Activated naive CD8-positive, alpha-beta T cell treated with anti-CD3 and anti-CD28 coated beads, Interleukin-2, amount 50 U/mL, for 16 hours (primary cell): ENCODE measurements at regions not wholly inside any gene's neighbourhood (a gene's known extent, or its start where the extent isn't known, plus 50 kb on each side); places are given as distances from the start of the nearest gene placed in this dataset.
"Not testable (repeated sequence)": the region's sequence is repeated elsewhere in the genome, so short reads cannot be mapped to it uniquely, and the experiment has no call there.

Source experiments
- DNase-seq: peaks from one replicate; pipeline ENCODE4 v3.0.0-alpha.2; 2020; ENCODE audit warnings: low read depth, low spot score

DNA sequence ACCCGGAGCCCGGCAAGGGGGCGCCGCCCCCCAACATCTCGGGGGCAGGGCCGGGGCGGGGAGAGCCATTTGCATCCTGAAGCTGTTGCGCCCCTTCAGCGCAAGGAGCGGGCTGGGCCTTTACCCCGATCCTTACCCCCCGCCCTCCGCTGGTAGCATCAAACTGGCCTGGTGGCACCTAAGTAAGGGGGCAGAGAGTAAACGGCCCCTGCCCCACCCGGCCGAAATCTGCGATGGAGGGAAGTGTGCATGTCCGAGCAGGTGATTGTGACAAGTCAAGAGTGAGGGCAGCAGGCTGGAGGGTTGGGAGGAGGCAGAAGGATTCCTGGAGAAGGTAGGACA, 101.2 kb downstream of the ESM1 start:
- no peak for DNase-seq

DNA sequence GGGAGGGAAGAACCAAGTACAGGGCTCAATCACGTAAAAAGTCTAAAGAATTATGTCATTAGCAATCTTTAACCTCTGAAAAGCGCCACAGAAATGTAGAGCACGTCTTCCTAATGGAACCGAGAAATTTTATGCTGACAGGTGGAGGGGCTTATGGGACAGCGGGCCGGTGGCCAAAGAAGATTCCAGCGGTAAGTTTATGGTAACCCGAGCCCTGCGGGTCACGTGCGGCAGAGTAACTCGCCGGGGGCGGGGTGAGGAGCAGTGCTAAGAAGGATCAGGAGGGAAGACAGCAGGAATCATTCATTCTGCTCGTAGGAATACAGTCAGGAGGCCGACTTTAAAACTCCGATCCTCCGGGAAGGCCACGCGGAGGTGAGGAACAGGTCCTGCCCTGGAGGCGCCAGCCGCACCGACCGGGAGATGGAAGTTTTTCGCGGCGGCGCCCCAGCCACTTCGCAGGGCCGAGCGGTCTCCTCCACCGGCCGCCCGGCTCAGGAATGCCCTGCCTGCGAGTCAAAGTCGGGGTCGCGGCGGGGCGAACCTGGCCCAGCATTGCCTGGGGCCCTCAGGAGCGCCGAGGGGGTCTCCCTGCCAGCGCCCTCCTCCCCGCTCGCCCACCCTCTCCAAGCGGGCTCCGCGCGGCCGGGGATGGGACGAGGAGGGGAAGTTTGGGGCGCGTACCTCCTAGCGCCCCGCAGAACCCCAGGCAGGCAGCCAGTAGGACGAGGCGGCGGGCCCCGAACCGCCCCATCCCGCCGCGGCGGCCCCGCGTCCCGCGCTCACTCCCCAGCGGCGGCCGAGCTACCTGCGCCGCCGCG, 101.8 kb downstream of the ESM1 start:
- no peak for DNase-seq

DNA sequence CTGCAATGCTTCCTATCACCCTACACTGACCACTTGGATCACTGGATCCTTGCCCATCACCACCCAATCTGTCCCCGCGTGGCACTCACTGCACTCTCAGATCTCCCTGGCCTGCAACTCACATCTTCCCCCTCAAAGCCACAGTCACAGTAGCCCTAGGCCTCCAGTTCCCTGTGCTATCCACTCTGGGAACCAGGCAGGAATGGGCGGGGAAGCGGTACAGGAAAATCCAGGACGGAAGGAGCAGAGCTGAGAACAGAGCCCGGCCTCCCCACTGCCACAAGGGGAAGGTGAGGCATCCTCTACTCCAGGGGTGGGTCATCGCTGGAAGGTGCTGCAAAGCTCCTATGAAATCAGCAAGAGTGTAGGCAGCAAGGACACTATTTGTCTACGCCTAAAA, 102.6 kb downstream of the ESM1 start:
- DNase-seq, result no peak

DNA sequence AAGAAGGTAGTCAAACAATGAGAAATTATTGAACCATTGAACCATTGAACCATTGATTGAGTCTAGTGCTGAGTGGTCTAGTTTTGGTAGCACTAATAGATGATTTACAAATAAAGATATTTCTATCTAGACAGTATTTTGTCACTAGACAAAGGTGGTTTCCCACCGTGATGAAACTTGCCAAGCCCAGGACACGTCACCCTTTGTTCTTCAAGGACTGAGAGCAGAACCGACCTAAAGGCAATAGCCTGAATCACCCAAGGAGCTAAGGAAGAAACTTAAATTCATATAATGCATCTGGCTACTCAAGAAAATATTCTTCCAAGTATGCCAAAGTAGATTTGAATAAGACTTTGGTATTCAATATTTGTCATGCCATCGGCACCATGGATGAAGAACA, 103.3 kb downstream of the ESM1 start:
- DNase-seq, result no peak

DNA sequence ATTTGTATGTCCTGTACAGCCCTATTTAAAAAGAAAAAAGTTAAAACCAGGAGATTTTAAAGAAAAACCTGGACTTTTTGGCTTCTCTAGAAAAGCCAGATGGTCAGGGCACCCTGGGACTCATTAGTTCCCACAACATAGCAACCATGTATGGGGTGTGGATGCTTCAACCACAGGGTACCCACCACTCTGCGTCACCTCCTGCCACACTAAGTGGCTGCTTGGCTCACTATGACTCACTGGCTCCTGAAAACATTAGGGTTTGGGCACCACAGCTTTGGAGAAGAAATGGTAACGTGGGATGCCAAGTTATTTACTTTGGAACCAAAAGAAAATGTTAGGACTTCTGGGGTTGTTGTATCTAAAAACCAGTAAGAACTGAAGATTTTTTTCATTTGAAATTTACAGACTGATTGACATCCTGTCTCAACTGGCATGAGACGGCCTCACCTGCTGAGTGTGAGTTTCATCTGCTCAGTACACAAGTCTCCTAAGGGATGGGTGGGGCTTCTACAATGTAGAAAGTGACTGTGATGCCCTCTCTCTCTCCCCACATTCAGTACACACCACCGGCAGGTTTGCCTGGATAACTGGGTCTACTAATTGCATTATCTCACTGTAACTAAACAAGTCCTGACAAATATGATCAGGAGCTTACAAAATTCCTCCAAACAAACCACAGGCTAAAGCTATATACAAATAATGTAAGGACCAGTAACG, 103.9 kb downstream of the ESM1 start:
- no peak for DNase-seq

DNA sequence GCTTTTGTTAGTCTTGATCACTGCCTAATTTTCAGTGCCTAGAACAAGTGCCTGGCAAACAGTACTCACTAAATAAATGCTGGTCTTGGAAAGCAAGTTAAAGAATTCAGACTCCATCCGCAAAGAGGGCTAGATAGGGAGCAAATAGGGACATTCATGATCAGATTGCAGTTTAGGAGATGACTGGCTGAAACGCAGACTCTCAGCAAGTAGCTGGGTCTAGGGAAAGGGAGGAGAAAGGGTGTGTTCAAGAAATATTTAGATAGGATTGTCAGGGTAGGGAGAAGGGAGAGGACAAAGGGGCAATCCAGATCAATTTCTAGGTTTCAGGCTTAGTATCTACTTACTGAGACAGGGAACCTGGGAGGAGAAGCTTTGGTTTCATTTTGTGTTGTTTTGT, 108.4 kb downstream of the ESM1 start:
- no peak for DNase-seq

DNA sequence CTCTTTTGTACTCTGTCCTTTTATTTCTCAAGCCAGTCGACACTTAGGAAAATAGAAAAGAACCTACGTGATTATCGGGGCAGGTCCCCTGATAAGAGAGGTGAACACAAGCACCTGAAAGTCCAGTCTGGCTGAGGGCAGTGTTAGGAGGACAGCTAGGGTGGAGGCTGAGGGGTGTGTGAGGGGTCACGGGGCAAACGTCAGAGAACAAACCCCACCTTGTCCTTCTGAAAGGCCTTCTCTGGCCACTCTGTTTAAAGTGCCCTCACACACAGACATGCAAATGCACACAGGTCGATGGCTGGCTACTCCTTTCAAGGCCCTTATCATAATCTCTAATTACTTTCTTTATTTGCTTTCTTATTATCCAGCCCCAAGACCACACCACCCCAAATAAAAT, 108.8 kb downstream of the ESM1 start:
- no peak for DNase-seq

DNA sequence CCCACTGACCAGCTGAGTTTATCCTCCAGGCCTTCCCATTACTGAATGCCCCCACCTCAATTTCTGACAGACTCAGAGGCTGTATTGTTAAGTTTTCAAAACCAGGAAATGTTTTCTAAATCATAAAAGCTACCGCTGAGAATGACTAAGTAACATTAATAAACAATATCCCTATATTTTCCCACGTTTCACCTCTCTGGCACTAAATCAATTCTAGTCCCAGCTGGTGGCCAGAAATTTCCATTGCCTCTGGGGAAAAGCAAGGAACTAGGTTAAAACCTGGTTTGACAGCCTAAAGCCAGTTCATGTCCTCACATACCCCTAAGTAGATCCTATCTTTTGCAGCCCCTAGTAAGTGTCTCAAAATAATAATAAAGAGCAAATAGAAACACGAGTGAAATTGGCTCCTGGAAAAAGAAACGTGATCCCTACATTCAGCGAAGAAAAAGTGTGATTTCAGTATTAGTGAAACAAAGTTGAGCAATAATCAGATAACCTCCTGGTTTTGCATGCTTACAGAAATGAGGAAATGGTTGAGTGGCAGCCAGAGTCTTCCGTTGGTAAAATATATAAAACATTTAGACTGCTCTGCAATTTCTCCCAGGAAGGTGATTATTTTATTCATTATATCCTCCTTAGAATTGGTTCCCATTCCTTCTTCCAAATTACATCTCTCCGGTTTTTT, 110.9 kb downstream of the ESM1 start:
- no peak for DNase-seq

DNA sequence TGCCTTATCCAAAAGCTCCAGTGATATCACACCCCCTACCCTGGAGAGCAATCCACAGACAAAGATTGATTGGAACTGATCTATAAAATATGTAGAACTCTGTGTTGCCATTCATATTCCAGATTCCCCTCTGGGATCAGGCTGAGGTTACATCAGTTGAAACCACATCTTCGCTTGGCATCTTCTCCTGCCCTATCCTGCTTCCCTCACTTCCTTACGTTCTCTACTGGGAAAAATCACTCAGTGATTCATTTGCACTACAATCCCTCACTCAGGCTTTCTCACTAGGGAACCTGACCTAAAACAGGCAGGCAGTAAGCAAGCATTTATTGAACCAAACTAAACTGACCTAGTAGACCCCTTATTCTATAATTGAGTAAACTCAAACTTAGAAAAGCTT, 111.7 kb downstream of the ESM1 start:
- no peak for DNase-seq

DNA sequence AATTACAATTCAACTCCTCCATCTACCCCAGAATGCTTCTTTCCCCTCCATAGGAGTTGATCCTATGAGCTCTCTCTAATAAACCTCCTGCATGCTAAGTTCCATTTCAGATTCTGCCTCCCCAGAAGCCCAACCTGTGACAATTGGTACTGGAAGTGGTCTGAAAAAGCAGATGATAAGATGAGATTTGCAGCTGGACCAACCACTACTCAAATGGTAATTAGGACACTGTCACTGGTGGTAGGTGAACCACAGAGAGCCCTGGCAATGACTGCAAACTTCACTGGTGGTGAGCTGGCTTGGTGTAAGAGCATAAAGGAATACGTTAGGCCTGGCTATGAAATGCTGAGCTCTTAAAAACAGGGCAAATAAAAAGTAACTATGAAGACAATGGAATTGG, 112.6 kb downstream of the ESM1 start:
- DNase-seq, result no peak

DNA sequence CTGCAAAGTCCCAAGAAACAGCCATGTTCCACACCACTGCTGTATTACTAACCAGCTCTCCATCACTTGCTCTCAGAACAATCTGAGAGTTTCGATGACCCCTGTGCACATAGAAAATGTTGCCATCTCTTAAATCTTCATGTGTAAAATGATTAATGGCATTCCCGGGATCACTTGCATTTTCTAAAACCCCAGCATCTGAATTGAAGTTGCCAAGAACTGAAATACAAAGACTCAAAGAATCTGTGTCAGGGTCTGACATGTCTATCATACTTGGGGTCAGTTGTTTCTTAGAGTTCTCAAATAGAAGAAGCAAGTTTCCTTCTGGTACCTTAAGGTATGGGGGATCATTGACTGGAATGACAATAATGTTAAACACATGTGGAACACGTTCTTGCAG, 115.1 kb downstream of the ESM1 start:
- DNase-seq, result no peak

DNA sequence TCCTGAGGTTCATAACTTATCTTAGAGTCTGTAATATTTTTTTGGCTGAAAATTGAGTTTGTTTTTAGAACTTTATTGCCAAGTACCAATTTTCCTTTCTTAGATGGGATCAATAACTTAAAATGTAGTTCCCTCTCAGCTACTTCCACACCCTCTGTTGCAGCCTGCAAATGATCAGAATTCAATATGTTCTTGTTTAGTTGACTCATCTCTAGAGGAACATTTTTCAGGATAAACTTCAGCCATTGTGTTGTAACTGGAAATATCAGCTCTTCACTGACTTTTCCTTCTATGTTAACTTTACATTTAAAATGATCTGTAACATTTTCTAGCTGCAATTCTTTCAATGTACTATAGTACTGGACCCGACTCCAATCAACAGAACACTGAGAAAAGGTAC, 115.7 kb downstream of the ESM1 start:
- no peak for DNase-seq

DNA sequence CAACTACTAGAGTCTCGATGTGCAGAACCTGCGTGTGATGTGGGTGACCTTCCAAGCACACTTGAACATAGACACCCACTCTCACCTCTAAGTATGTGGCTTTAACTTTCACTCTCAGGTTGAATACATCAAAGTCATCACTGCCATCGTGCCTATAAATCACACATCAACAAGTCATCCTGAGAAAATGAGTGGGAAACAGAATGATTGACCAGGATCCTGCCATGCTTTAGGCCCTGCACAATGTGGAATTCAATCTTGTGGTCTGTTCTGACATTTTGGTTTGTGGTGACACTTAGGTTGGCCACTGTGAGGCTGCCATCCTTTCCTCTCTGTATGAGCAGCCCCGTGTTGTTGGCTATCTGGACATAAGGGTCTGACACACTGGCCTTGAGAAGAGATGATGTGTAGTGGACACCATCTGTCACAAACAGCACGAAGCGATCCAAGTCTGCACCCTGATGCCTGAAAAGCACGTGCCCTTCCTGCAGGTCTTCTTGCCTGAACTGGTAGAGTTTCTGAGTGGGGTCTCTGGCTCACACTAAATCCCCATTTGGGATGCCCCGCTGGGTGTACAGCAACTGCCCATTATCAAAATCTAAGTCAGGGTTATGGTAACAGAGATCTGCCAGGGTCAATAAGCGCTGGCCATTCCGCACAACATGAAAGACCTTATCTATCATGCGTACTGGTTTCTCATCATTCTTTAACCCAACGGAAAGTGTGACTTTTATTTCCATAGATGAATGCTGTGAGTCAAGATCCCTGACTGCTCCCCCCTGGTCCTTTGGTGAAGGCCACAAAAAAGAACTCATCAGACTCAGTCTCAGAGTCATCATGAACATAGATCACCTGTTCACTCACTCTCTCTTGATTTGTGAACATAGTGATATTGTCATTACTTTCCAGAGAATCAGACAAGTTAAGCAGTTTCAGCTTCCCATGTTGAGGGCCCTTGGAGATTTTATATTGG, 116.6 kb downstream of the ESM1 start:
- no peak for DNase-seq

DNA sequence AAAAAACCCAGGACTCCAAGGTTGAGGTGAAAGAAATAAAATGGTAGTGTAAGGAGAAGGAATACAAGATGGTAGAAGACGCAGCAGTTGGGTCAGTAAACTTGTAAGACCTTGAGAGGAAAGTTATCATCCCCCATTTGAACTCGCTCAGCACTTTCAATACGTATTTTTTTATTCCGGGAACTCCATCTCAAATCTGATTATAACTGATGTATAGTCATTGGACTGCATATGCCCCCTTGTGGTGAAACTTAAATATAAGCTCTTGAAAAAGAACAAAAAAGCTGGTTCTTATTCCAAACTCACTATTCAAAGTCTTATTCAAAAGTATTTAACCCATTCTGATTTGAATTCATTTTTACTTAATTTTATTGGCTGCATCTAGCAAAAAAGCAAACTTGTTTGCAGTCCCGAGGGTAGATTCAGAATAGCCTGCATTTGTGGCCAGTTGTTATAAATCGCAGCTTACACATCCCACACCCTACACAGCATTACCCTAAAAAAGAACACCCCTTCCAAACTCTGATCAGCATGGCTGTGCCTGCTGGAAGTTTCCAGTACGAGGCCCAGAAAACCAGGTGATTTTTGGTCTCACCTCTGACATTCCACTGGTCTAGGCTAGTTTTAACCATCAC, 118.0 kb downstream of the ESM1 start:
- DNase-seq, result no peak

DNA sequence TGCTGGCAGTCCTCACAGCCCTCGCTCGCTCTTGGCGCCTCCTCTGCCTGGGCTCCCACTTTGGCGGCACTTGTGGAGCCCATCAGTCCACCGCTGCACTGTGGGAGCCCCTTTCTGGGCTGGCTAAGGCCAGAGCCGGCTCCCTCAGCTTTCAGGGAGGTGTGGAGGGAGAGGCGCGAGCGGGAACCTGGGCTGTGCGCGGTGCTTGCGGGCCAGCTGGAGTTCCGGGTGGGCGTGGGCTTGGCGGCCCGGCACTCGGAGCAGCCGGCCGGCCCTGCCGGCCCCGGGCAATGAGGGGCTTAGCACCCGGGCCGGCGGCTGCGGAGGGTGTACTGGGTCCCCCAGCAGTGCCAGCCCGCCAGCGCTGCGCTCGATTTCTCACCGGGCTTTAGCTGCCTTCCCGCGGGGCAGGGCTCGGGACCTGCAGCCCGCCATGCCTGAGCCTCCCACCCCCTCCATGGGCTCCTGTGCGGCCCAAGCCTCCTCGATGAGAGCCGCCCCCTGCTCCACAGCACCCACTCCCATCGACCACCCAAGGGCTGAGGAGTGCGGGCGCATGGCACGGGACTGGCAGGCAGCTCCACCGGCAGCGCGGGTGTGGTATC, 120.4 kb downstream of the ESM1 start:
- DNase-seq, result not testable (repeated sequence)

DNA sequence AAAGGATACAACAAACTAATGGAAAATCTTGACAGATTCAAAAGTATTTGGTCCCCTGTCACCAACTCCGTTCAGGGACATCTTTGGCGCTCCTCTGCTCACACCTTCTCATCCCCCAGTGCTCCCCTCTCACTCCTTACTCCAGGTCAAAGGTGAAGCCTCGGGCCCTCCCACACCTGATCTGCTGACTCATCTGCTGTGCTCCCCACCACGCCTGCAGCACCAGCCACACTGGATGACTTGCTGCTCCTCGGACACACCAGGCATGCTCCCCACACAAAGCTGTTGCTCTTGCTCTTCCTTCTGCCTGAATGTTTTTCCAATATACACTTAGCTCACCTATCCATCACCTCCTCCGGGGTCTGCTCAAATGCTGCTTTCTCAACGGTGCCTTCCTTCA, 123.4 kb downstream of the ESM1 start:
- DNase-seq, result no peak

DNA sequence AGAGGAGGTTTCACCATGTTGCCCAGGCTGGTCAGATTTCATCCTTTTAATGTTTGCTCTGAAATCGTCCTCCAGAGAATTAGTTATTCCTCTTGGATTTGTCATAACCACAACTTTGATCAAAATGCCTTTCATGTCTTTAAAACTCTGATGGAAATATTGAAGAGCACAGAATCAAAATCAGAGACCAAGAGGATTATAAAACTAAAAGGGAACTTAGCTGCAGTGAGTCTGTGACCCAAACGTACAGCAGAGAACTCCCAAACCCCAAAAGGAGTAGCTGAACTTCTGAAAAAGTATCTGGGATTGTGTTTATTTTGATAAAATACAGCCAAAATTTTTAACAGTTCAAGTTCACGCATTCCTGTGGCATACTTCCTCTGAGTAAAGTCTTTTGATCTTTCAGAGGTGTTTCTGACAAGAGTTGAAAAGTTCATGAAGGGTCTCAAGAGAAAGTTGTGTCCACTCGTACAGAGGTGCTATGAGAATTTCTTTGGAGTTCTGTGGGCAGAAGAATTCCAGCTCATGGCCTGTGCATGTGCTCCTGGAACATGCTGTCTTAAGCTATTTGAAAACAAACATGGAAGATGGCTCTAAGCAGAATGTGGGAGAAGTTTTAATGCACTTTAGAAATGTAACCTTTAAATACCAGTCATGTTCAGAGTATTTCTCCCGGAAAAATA, 124.0 kb downstream of the ESM1 start:
- no peak for DNase-seq

DNA sequence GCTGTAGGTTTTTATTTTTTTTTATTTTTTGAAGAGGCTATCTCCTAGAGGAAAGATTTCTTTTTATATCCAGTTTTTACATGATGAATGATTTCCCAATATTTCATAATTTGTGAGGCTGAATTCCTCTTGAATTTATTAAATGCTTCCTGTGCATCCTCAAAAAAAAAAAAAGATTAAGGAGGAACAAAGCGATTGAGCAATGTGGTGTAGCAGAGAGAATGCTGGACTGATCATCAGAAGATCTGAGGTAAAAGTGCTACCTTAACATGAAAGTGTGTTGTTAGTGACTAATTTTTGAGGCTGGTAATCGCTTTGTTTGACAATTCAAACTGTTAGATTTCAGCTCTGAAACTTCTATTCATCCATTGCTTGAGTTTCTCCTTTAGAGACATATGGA, 125.1 kb downstream of the ESM1 start:
- no peak for DNase-seq

DNA sequence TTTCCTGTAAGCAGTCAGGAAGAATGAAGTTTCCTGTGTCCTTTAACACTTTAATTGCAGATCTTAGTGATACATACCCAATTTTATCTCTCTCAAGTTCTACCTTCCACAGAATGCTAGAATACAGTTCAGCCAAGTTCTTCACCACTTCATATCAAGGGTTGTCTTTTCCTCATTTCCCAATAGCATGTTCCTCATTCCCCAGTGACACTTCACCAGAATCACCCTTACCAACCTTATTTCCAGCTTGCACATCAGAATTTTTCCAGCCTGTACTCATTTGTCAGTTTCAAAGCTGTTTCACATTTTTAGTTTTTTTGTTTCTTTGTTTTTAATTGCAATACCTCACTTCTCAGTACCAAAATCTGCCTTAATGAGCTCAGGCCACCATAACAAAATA, 126.1 kb downstream of the ESM1 start:
- DNase-seq, result no peak

DNA sequence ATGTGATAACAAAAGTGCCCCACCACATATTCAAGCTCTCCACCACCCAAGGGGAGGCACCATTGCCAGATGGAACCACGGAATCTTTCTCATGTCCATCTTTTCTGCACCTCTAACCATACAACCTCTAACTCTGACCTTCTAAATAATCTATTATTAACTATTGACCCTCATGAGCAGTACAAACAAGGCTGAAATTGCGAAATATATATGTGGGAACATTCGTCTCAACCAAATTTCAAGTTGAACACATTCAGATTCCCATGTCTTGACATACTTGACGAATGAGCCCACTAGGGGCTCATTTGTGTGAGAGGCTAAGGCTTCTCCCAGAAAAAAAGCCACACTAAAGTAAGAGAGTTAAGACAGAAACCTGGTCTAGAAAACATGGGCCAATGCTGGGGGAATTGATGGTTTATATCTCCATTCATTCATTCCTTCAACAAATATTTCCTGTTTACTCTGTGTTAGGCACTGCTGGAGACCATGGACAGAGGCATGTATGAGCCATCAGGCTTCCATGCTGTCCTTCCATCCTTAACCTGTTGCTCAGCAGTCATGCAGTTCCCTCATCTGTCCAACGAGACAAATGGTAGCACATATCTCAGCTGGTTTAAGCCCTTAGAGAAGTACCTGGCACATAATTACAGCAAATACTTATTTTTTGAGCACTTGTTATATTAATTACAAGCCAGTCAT, 130.4 kb downstream of the ESM1 start:
- no peak for DNase-seq
